Stimulated activated CD4-positive, alpha-beta T cell treated with anti-CD3 and anti-CD28 coated beads, Interleukin-15, amount 100 ng/mL, for 24 hours (primary cell): ENCODE measurements at regions not wholly inside any gene's neighbourhood (a gene's known extent, or its start where the extent isn't known, plus 50 kb on each side); places are given as distances from the start of the nearest gene placed in this dataset.

Experiments
- DNase-seq: peaks from one replicate; pipeline ENCODE4 v3.0.0-alpha.2; 2020

- no peak for DNase-seq
Observed at GRCh38 chr5:68543212-68543611, 327.7 kb downstream of the PIK3R1 start.

GRCh38 chr5:68544091-68544647 is 328.6 kb downstream of the PIK3R1 start:
- DNase-seq: no peak

- no peak for DNase-seq
Observed at GRCh38 chr5:68544648-68545552, 329.3 kb downstream of the PIK3R1 start.

GRCh38 chr5:68545636-68546295 is 330.2 kb downstream of the PIK3R1 start:
- no peak for DNase-seq

DNA sequence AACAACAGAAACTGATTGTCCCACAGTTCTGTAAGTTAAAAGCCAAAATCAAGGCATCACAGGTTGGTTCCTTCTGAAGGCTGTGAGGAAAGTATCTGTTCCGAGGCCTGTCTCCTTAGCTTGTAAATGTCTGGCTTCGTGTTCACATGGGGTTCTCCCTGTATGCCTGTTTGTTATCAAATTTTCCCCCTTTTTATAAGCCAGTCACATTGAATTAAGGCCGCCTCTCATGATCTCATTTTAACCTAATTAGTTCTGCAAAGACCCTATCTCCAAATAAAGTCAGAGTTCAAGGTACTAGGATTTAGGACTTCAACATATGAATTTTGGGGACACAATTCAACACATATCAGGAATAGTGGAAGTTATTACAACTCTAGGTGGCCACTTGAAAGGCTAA is 331.5 kb downstream of the PIK3R1 start:
- DNase-seq: no peak

DNA sequence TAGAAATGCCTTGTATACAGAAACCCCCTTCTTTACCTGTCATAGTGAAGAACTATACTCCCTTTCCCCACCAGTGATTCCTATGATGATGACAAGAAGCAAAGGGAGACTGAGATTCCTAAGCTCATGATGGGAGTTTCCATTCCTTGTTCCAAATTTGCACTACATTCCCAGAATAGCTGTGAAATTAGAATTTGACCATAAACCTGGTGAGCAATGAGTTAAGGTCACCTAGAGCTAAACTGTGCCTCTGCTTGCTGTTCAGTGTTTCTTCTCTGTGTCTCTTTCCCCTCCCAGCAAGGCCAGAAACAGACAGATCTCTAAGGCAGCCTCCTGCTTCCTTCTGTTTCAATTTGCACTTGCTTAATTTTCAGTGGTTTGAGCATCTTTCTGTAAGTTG is 332.1 kb downstream of the PIK3R1 start:
- no peak for DNase-seq

DNA sequence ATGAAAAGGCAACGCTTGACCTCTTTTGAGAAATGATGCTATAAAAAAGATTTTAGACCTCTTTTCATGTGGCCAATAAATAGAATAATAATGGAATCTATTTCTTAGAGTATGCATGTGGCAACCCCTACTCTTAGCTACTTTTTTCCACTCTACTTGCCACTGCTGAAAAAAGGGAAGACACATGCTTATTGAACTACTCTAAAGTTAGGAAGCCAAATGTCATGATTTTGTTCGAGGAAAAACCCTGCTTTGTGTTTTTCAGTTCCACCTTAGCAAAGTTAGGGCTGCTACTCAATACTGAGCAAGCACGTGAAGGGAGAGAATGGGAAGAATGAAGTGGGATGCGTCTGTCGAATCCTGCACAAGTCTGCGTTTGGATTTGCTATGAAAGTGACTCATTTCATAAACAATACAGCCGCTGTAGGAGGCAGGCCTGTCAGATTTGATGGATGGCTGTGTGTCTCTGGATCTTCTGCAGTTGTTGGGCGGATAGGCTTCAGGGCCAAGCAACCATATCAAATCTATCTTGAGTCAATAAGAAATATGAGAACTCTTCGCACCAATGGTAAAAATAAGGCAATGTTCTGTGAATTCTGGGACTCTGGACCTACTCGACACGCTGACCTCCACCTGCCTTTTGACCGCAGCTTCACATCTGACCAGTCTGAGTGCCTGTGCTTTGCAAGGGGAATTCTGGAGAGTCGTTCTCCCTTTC is 333.6 kb downstream of the PIK3R1 start:
- DNase-seq: no peak

- DNase-seq: no peak
Observed at GRCh38 chr5:68550015-68550414, 334.5 kb downstream of the PIK3R1 start.

DNA sequence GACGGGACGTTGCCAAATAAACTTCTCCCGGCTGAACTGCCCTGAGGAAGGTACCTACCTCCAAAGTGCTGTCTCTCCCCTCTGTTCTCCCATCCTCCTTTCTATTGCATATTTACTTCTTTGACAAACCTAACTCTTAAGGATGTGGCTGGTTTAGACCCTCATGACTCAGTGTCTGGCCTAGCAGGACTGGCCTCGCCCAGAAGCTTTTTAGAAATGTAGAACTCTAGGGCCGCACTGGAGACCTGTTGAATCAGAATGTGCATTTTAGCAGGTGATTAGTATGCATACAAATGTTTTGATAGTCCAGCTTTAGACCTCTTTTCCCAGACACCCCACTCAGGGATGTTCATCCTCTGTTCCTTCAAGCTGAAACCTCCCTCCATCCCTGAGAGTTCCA is 335.9 kb downstream of the PIK3R1 start:
- no peak for DNase-seq

DNA sequence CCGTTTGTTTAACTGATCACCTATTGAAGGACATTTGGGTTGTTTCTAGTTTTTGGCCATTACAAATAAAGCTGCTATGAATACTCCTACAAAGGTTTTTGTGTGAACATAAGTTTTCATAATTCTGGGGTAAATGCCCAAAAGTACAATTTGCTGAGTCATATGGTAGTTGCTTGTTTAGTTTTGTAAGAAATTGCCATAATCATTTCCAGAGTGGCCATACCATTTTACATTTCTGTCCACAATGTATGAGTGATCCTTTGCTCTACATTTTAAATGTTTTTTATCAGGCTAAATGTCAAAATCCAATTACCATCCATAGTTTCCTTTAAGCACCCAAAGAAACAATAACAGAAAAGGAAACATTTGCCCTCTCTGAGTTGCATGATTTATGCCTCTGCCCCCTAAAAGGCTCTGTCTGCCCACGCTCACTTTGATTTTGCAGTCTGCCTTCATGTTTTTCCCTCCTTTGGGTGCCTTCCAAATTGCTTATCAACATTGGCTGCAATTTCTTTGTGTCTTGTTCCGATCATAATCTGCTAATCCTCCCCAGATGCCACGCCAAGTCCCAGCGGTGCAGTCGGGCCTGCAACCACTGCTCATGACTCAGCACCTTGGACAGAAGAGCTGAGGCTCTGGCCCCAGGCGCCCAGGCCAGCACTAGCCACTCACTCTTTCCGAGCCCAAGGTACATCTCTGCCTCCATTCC is 339.2 kb downstream of the PIK3R1 start:
- DNase-seq: no peak

GRCh38 chr5:68555907-68556681 is 340.5 kb downstream of the PIK3R1 start:
- no peak for DNase-seq

- no peak for DNase-seq
Observed at GRCh38 chr5:68557162-68557936, 341.8 kb downstream of the PIK3R1 start.

GRCh38 chr5:68562308-68562707 is 346.8 kb downstream of the PIK3R1 start:
- no peak for DNase-seq

DNA sequence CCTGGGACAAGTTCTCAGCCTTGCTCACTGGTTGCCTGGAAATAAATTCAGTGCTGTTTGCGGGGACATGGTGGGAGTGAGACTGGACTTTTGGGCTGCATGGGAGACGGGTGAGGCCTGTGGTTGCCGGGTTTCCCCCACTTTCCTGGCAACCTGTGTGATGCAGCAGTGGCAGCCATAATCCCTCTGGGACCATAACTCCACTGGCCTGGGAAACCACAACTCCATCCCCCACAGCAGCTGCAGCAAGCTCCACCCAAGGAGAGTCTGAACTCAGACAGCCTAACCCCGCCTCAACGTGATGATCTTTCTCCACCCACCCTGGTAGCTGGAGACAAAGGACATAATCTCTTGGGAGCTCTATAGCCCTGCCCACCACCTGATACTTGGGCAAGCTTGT is 349.9 kb downstream of the PIK3R1 start:
- no peak for DNase-seq

DNA sequence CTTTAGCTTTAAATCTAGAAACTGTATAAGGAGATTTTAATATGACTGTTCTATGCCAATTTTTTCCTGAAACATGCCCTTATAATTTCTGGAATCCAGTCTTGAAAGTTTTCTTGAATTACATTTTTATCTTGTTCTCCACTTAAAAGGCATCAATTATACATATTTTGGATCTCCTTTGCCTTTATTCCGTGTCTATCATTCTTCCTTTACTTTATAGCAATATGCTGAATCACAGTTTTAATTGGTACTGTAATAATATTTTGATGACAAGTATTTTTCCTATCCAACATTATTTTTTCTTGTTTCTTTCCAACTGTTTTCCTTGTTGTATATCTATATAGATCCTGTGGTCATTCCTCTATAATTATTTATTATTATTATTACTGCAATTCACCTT is 361.2 kb downstream of the PIK3R1 start:
- DNase-seq: no peak

- no peak for DNase-seq
Observed at GRCh38 chr5:68582284-68582683, 366.7 kb downstream of the PIK3R1 start.

GRCh38 chr5:68587171-68587570 is 371.6 kb downstream of the PIK3R1 start:
- DNase-seq: no peak

GRCh38 chr5:68591850-68592249 is 376.3 kb downstream of the PIK3R1 start:
- DNase-seq: no peak

- DNase-seq: no peak
Observed at GRCh38 chr5:68592351-68592750, 376.8 kb downstream of the PIK3R1 start.

GRCh38 chr5:68593211-68593671 is 377.7 kb downstream of the PIK3R1 start:
- DNase-seq: no peak

GRCh38 chr5:68612972-68613371 is 397.4 kb downstream of the PIK3R1 start:
- DNase-seq: no peak
